ENCODE measurements at regions not wholly inside any gene's neighbourhood (a gene's known extent, or its start where the extent isn't known, plus 50 kb on each side); places are given as distances from the start of the nearest gene placed in this dataset.
"Not testable (repeated sequence)": the region's sequence is repeated elsewhere in the genome, so short reads cannot be mapped to it uniquely, and the experiment has no call there.

DNA sequence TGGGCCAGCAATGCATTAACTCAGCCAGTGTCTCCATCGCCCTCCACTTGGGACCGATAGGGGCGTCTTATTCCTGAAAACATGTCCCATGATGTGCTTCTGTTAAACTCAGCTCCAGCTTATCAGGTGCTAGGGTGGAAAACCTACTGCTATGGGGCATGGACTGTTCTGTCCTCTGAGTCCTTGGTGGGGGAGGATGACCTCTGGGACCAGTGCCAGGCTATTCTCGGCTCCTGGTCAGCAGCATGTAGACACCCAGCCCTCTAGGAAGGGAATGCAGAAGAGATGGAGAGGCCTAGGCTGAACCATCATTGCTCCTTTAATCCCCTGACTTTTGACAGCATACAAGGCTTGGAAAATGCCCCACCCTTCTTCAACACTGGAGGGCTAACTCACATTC is 486.2 kb downstream of the MED13L start:
- no peak for ATAC-seq (replicated peaks in 1 of 2)
- H3K27ac Mint-ChIP-seq = no peak overlapping the region

DNA sequence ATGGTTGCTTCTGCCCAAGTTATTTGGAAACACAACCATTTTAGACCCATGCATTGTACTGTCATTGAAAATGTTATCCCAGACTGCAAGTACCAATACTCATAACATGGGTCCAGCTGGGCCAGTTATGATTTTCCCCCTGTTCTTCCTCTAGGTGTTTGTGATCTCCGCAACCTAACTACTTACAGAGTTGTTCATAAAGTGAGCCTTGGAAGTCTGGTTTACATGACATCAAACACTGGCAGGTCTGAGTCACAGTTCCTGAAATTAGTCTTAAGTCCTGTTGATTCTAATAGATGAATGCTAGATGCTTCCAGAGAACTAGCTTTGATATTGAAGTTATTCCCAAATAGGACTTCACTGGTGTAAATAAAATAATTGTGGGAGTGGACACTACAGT is 487.0 kb downstream of the MED13L start:
- DNase-seq (no peak), ATAC-seq (replicated peaks in 1 of 2) (no peak)
- H3K36me3 Mint-ChIP-seq (ENCODE audit: insufficient read depth in 2 of 2) = no peaks in the 10 kb centered on the region
- H3K27me3 Mint-ChIP-seq (ENCODE audit: low read depth) = peaks cover 16% of the 10 kb centered on the region
- H3K9me3 Mint-ChIP-seq = peaks cover 2 to 3% of the 10 kb centered on the region in 2 donors
- H3K4me3 Mint-ChIP-seq = no peak overlapping the region
- H3K27ac Mint-ChIP-seq = no peak overlapping the region
- no peaks in the 10 kb centered on the region for H3K4me1 Mint-ChIP-seq (ENCODE audit: low read depth)

More for the DNA sequence above, 486.2 kb downstream of the MED13L start:
- Mint-ChIP-seq H3K4me1 (ENCODE audit: low read depth) (no peaks in the 10 kb centered on the region), H3K4me3 (no peak overlapping the region), H3K9me3 (peaks cover 3 to 5% of the 10 kb centered on the region in 2 donors), H3K36me3 (ENCODE audit: insufficient read depth in 2 of 2) (no peaks in the 10 kb centered on the region), H3K27me3 (ENCODE audit: low read depth) (peaks cover 19% of the 10 kb centered on the region)
- DNase-seq = no peak

DNA sequence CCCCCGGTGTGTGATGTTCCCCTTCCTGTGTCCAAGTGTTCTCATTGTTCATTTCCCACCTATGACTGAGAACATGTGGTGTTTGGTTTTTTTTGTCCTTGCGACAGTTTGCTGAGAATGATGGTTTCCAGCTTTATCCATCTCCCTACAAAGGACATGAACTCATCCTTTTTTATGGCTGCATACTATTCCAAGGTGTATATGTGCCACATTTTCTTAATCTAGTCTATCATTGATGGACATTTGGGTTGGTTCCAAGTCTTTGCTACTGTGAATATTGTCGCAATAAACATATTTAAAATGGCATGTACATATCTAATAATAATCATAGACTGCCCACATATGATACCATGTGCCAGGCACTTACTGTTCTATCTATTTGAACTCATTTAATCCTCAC is 491.0 kb downstream of the MED13L start:
- H3K9me3 Mint-ChIP-seq; H3K4me3 Mint-ChIP-seq; DNase-seq; H3K27ac Mint-ChIP-seq; H3K4me1 Mint-ChIP-seq (ENCODE audit: low read depth); H3K36me3 Mint-ChIP-seq (ENCODE audit: insufficient read depth in 2 of 2); H3K27me3 Mint-ChIP-seq (ENCODE audit: low read depth); ATAC-seq (replicated peaks in 1 of 2): not testable (repeated sequence)

DNA sequence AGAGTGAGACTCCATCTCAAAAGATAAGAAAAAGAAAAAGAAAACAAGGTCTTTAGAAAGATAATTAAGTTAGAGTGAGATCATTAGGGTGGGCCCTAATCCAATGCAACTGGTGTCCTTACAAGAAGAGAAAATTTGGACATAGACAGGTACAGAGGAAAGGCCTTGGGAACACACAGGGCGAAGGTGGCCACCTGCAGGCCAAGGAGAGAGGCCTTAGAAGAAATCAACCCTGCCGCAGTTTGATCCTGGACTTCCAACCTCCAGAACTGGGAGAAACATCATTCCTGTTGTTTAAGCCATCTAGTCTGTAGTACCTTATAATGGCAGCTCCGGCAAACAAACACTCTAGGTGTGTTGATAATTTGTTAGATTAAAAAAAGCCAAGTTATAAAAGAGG is 491.9 kb downstream of the MED13L start:
- H3K4me3 Mint-ChIP-seq = no peak overlapping the region
- H3K36me3 Mint-ChIP-seq (ENCODE audit: insufficient read depth in 2 of 2) = peaks cover 0 to 2% of the 10 kb centered on the region in 2 donors
- DNase-seq (no peak), ATAC-seq (replicated peaks in 1 of 2) (no peak)
- peaks cover 0 to 2% of the 10 kb centered on the region in 2 donors for H3K9me3 Mint-ChIP-seq
- H3K27ac Mint-ChIP-seq = no peak overlapping the region
- peaks cover 15% of the 10 kb centered on the region for H3K27me3 Mint-ChIP-seq (ENCODE audit: low read depth)
- H3K4me1 Mint-ChIP-seq (ENCODE audit: low read depth) = no peaks in the 10 kb centered on the region

DNA sequence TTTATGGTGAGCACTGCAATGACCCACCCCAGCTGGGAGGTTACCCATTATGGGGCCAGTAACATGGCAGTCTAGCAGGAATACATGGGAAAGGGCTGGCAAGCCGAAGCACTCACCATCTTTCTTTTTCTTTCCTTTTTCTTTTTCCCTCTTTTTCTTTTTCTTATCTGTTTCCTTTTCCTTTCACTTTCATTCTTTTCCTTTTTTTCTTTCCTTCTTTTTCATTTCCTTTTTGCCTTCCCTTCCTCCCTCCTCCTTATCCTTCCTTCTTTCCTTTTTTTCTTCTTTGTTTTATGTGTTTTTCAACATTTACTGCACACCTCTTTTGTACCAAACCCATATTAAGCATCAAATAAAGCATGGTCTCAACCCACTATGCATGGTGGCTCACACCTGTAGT is 501.1 kb downstream of the MED13L start:
- Mint-ChIP-seq H3K9me3 (no peaks in the 10 kb centered on the region), H3K4me3 (no peak overlapping the region), H3K4me1 (ENCODE audit: low read depth) (no peaks in the 10 kb centered on the region), H3K27ac (no peak overlapping the region), H3K27me3 (ENCODE audit: low read depth) (peaks cover 5% of the 10 kb centered on the region), H3K36me3 (ENCODE audit: insufficient read depth in 2 of 2) (no peaks in the 10 kb centered on the region)
- ATAC-seq (replicated peaks in 1 of 2) (no peak), DNase-seq (no peak)

DNA sequence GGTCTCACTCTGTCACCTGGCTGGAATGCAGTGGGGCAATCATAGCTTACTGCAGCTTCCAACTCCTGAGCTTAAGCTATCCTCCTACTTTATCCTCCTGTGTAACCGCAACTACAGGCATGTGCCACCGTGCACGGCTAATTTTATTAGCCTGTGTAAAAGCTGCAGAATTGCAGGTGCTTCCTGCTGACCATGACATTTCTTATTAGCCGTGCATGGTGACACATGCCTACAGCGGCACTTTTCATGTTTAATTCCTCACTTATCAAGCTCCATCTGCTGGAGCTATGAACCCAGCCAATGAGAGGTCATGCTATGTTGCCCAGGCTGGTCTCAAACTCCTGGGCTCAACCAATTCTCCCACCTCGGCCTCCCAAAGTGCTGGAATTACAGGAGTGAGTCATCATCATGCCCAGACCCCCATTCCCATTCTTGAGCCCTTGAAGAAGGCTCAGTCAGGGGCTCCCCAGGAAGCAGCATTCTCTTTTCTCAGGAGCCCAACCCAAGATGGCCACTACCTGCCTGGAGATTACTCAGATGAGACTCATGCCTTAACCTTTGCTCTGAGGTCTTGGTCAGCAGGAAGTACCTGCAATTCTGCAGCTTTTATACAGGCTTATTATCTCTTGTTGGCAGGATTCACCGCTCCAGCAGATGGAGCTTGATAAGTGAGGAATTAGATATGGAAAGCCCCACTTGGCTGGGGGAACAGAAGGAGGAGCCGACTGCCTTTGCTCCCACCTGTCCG is 503.2 kb downstream of the MED13L start:
- Mint-ChIP-seq H3K9me3 (no peaks in the 10 kb centered on the region), H3K4me1 (ENCODE audit: low read depth) (no peaks in the 10 kb centered on the region), H3K4me3 (no peak overlapping the region), H3K36me3 (ENCODE audit: insufficient read depth in 2 of 2) (no peaks in the 10 kb centered on the region), H3K27ac (no peak overlapping the region), H3K27me3 (ENCODE audit: low read depth) (no peaks in the 10 kb centered on the region)
- no peak for ATAC-seq (replicated peaks in 1 of 2)
- DNase-seq = no peak

DNA sequence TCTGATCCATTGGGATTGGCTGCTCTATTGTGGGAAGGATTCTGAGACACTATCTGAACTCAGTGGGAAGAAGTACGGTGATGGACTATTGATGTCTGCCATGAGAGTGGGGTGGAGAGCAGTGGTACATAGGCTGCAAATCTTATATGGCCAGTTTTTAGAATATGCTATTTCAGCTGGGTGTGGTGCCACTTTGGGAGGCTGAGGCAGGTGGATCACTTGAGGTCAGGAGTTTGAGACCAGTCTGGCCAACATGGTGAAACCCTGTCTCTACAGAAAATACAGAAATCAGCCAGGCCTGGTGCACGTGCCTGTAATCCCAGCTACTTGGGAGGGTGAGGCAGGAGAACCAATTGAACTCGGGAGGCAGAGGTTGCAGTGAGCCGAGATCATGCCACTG is 505.9 kb downstream of the MED13L start:
- Mint-ChIP-seq H3K36me3 (ENCODE audit: insufficient read depth in 2 of 2) (no peaks in the 10 kb centered on the region), H3K4me3 (no peak overlapping the region), H3K4me1 (ENCODE audit: low read depth) (no peaks in the 10 kb centered on the region), H3K27me3 (ENCODE audit: low read depth) (peaks cover 2% of the 10 kb centered on the region), H3K27ac (no peak overlapping the region), H3K9me3 (no peaks in the 10 kb centered on the region)
- DNase-seq (no peak), ATAC-seq (replicated peaks in 1 of 2) (no peak)

DNA sequence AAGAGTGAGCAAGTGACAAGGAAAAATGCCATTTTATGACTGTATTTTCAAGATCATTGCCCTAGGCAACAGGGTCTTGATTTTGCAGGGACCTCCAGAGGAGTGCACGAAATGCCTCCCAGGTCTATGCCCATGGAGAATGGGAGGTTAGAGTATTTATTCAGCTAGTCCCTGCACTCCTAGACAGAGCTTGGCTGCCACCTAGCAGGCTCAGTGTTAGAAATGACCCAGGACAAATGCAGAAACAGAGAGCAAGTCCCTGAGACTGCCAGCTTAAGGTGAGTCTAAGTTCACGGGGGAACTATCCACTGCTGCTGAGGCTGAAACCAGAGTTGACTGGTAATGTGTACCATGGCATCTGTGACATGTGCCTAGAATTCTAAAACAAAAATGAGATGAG is 506.4 kb downstream of the MED13L start:
- Mint-ChIP-seq H3K36me3 (ENCODE audit: insufficient read depth in 2 of 2) (peaks cover 0 to 2% of the 10 kb centered on the region in 2 donors), H3K9me3 (no peaks in the 10 kb centered on the region), H3K4me3 (no peak overlapping the region)

DNA sequence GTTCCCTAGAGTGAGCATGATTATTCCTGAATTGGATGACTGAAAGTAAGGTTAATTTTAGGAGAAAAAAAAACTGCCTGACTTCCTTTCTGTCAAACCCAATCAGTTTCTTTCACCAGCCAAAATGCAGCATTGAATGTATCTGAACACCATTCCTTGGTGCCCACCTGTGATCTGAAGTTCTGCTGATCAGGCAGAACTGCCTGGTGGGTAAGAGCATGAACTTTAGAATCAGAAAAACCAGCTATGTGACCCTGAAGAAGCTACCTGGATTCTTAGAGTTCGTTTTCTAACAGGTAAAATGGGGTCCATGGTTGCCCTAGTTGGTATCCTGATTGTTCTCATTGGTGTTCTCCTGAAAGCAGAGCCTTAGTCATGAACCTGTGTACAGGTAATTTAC is 506.9 kb downstream of the MED13L start:
- Mint-ChIP-seq H3K4me3 (no peak overlapping the region), H3K27ac (no peak overlapping the region), H3K4me1 (ENCODE audit: low read depth) (no peaks in the 10 kb centered on the region), H3K36me3 (ENCODE audit: insufficient read depth in 2 of 2) (peaks cover 0 to 2% of the 10 kb centered on the region in 2 donors), H3K9me3 (no peaks in the 10 kb centered on the region), H3K27me3 (ENCODE audit: low read depth) (peaks cover 7% of the 10 kb centered on the region)
- ATAC-seq (replicated peaks in 1 of 2) (no peak), DNase-seq (no peak)

More for the DNA sequence above, 506.4 kb downstream of the MED13L start:
- no peaks in the 10 kb centered on the region for H3K4me1 Mint-ChIP-seq (ENCODE audit: low read depth)
- H3K27ac Mint-ChIP-seq = no peak overlapping the region
- ATAC-seq (replicated peaks in 1 of 2) (no peak), DNase-seq (no peak)
- peaks cover 7% of the 10 kb centered on the region for H3K27me3 Mint-ChIP-seq (ENCODE audit: low read depth)

DNA sequence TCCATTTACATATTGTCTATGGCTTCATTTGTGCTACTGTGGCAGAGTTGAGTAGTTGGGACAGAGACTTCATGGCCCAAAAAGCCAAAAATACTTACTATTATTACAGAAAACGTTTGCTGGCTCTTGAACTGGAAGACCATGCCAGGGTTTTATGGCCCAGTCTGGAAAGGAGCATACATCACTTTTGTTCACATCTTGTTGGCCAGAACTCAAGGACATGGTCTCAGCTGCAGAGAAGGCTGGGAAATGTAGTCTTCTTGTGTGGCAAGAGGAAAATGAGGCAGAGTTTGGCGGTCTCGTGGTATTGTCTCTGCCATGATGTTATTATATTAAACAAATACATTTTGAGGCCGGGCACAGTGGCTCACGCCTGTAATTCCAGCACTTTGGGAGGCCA is 509.6 kb downstream of the MED13L start:
- peaks cover 10% of the 10 kb centered on the region for H3K27me3 Mint-ChIP-seq (ENCODE audit: low read depth)
- H3K4me3 Mint-ChIP-seq = no peak overlapping the region
- DNase-seq = no peak
- peaks cover 2% of the 10 kb centered on the region in 2 donors for H3K9me3 Mint-ChIP-seq
- H3K36me3 Mint-ChIP-seq (ENCODE audit: insufficient read depth in 2 of 2) = peaks cover 0 to 2% of the 10 kb centered on the region in 2 donors
- H3K4me1 Mint-ChIP-seq (ENCODE audit: low read depth) = no peaks in the 10 kb centered on the region
- no peak for ATAC-seq (replicated peaks in 1 of 2)
- H3K27ac Mint-ChIP-seq = no peak overlapping the region

DNA sequence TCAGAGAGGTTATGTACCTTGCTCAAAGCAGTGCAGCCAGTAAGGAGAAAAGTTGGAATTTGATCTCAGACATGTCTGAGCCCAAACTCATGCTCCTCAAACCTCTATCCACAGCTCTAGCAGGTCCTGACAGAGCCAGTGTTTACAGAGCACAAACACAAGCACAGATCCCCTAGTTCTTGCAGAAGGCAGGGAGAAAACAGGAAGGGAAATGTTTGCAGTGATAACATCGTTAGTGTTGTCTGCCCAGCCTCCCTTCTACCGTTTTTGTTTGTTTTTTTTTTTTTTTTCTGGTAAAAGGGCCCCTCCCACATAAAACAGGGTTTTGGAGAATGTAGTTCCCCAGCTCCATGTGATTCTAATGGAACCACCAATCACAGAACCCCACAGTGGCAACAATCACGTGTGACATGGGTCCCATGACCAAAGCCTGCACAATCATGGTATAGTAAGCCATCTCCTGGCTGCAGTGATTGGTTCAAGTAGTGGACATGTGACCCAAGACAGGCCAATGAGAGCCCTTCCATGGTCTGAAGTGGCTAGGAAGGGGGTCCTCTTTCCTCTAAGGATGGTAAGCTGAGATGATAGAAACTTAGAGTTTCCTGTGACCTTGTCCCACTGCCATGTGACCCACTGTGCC is 513.4 kb downstream of the MED13L start:
- no peak overlapping the region for H3K27ac Mint-ChIP-seq
- H3K4me1 Mint-ChIP-seq (ENCODE audit: low read depth) = no peaks in the 10 kb centered on the region
- peaks cover 0 to 2% of the 10 kb centered on the region in 2 donors for H3K36me3 Mint-ChIP-seq (ENCODE audit: insufficient read depth in 2 of 2)
- DNase-seq = no peak
- ATAC-seq (replicated peaks in 1 of 2) = no peak
- peaks cover 16% of the 10 kb centered on the region for H3K27me3 Mint-ChIP-seq (ENCODE audit: low read depth)
- no peak overlapping the region for H3K4me3 Mint-ChIP-seq
- H3K9me3 Mint-ChIP-seq = peaks cover 3 to 5% of the 10 kb centered on the region in 2 donors

DNA sequence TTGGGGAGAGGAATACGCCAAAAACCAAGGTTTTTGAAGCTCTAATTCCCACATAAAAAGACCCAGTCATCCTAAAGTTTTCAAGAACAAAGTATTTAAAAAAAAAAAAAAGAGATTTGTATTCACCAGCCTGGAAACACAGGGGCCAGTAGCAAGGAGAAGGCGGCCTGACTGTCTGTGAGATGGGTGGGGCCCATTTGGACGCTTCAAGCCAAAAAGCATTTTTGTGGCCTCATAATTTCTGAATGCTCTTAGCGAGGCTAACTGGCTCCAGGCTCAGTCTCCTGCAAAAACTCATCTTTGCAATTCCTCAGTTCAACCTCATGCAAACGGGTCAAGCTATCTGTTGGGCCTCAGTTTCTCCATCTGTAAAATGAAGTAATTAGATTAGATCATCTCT is 514.1 kb downstream of the MED13L start:
- no peak overlapping the region for H3K27ac Mint-ChIP-seq
- H3K9me3 Mint-ChIP-seq = peaks cover 3 to 5% of the 10 kb centered on the region in 2 donors
- no peak overlapping the region for H3K4me3 Mint-ChIP-seq
- H3K27me3 Mint-ChIP-seq (ENCODE audit: low read depth) = peaks cover 16% of the 10 kb centered on the region
- no peak for ATAC-seq (replicated peaks in 1 of 2)
- H3K36me3 Mint-ChIP-seq (ENCODE audit: insufficient read depth in 2 of 2) = peaks cover 0 to 2% of the 10 kb centered on the region in 2 donors
- no peak for DNase-seq
- H3K4me1 Mint-ChIP-seq (ENCODE audit: low read depth) = no peaks in the 10 kb centered on the region

DNA sequence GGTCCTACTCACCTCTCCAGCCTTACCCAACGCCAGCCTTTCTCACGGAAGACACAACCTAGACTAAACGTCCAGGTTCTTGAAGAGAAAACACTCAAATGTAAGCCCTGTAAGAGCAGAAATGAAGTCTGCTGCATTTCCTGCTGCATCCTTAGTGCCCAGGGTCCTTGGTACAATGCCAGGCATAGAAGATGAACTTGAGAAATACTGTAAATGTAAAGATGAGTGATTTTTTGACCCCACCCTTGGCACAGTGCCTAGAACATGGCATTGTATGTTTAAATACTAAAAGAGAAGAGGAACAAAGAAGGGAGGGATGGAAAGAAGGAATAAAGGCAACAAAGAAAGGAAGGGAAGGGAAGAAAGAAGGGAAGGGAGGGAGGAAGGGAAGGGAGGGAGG is 514.6 kb downstream of the MED13L start:
- H3K27ac Mint-ChIP-seq = no peak overlapping the region
- no peaks in the 10 kb centered on the region for H3K4me1 Mint-ChIP-seq (ENCODE audit: low read depth)
- no peak overlapping the region for H3K4me3 Mint-ChIP-seq
- ATAC-seq (replicated peaks in 1 of 2) (no peak), DNase-seq (no peak)
- peaks cover 0 to 2% of the 10 kb centered on the region in 2 donors for H3K36me3 Mint-ChIP-seq (ENCODE audit: insufficient read depth in 2 of 2)
- peaks cover 16% of the 10 kb centered on the region for H3K27me3 Mint-ChIP-seq (ENCODE audit: low read depth)
- peaks cover 3 to 5% of the 10 kb centered on the region in 2 donors for H3K9me3 Mint-ChIP-seq

DNA sequence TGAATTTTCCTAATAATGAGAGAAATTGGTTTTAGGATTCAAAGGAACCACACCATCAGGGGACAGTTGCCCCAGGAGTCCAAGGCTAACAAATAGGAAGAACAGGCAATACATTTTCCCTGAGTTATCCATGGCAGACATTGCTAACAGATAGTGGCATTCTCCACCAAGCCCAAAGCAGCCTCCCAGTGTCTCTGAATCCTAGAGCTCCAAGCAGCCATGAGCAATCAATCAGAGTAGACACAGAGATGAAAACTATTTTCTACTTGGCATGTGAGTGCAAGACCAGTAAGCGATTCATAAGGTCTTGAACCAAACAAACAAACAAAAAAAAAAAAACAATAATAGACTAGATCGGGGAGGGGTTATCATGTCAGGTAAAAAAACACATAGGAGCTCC is 515.7 kb downstream of the MED13L start:
- H3K9me3 Mint-ChIP-seq = peaks cover 3 to 5% of the 10 kb centered on the region in 2 donors
- no peak overlapping the region for H3K4me3 Mint-ChIP-seq
- ATAC-seq (replicated peaks in 1 of 2) (no peak), DNase-seq (no peak)
- peaks cover 0 to 2% of the 10 kb centered on the region in 2 donors for H3K36me3 Mint-ChIP-seq (ENCODE audit: insufficient read depth in 2 of 2)
- H3K4me1 Mint-ChIP-seq (ENCODE audit: low read depth) = no peaks in the 10 kb centered on the region
- peaks cover 16% of the 10 kb centered on the region for H3K27me3 Mint-ChIP-seq (ENCODE audit: low read depth)
- H3K27ac Mint-ChIP-seq = no peak overlapping the region
